ENCODE measurements at regions not wholly inside any gene's neighbourhood (a gene's known extent, or its start where the extent isn't known, plus 50 kb on each side); places are given as distances from the start of the nearest gene placed in this dataset.

GRCh38 chr1:14233510-14233909, 365.0 kb upstream of the KAZN start:
- Histone ChIP-seq H3K36me3 (ENCODE audit: control insufficient read depth, insufficient read depth, low read length) (no peaks in the 10 kb centered on the region), H3K9ac (no peak overlapping the region), H3K4me2 (ENCODE audit: low read length) (no peak overlapping the region), H3K9me3 (ENCODE audit: control insufficient read depth, low read length) (no peaks in the 10 kb centered on the region), H3K27me3 (ENCODE audit: control insufficient read depth, insufficient read depth, low read length) (no peaks in the 10 kb centered on the region), H3K79me2 (no peaks in the 10 kb centered on the region), H3K4me1 (no peaks in the 10 kb centered on the region), H3K27ac (no peak overlapping the region), H3K4me3 (ENCODE audit: low read depth, low read length) (no peak overlapping the region), H2AFZ (no peak overlapping the region)
- TF ChIP-seq CTCF (IDR thresholded peaks at IDR 0.05), result no peak

DNA sequence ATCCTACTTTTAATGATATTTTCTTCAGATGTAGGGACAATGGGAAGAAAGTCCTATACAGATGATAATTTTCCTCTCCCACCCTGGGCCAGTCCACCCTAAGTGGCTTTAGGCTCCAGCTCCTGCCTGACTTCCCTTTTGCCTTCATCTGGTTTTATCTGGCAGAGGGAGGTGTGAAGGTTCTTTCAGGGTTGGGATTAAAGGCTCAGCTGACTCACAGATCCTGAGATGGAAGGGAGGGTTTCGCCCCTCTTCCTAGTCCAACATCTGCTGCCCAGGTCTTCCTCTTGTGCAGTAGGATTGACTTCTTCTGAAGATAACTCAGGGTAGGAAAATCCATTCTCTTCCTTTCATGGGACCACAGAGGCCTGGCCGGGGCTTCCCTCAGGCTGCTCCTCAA, 362.4 kb upstream of the KAZN start:
- Histone ChIP-seq H3K27me3 (ENCODE audit: control insufficient read depth, insufficient read depth, low read length) (no peaks in the 10 kb centered on the region), H3K36me3 (ENCODE audit: control insufficient read depth, insufficient read depth, low read length) (no peaks in the 10 kb centered on the region), H3K9me3 (ENCODE audit: control insufficient read depth, low read length) (no peaks in the 10 kb centered on the region), H3K9ac (no peak overlapping the region), H3K4me3 (ENCODE audit: low read depth, low read length) (no peak overlapping the region), H3K4me2 (ENCODE audit: low read length) (no peak overlapping the region), H3K4me1 (no peaks in the 10 kb centered on the region), H2AFZ (no peak overlapping the region), H3K79me2 (no peaks in the 10 kb centered on the region), H3K27ac (no peak overlapping the region)
- no peak for TF ChIP-seq CTCF (IDR thresholded peaks at IDR 0.05)

GRCh38 chr1:14238472-14239307, 359.8 kb upstream of the KAZN start:
- Histone ChIP-seq H3K79me2 (no peaks in the 10 kb centered on the region), H3K4me1 (no peaks in the 10 kb centered on the region), H3K27ac (no peak overlapping the region), H3K9me3 (ENCODE audit: control insufficient read depth, low read length) (no peaks in the 10 kb centered on the region), H3K9ac (no peak overlapping the region), H3K4me2 (ENCODE audit: low read length) (no peak overlapping the region), H2AFZ (no peak overlapping the region), H3K4me3 (ENCODE audit: low read depth, low read length) (no peak overlapping the region), H3K36me3 (ENCODE audit: control insufficient read depth, insufficient read depth, low read length) (no peaks in the 10 kb centered on the region), H3K27me3 (ENCODE audit: control insufficient read depth, insufficient read depth, low read length) (no peaks in the 10 kb centered on the region)
- no peak for TF ChIP-seq CTCF (IDR thresholded peaks at IDR 0.05)

- no peaks in the 10 kb centered on the region for H3K9me3 ChIP-seq (ENCODE audit: control insufficient read depth, low read length)
- no peaks in the 10 kb centered on the region for H3K4me1 ChIP-seq
- H3K27me3 ChIP-seq (ENCODE audit: control insufficient read depth, insufficient read depth, low read length), result no peaks in the 10 kb centered on the region
- TF ChIP-seq CTCF (IDR thresholded peaks at IDR 0.05), result no peak
- no peak overlapping the region for H3K9ac ChIP-seq
- H3K4me2 ChIP-seq (ENCODE audit: low read length), result no peak overlapping the region
- no peaks in the 10 kb centered on the region for H3K36me3 ChIP-seq (ENCODE audit: control insufficient read depth, insufficient read depth, low read length)
- H3K79me2 ChIP-seq, result no peaks in the 10 kb centered on the region
- no peak overlapping the region for H3K4me3 ChIP-seq (ENCODE audit: low read depth, low read length)
- no peak overlapping the region for H2AFZ ChIP-seq
- H3K27ac ChIP-seq, result no peak overlapping the region
These were observed 358.2 kb upstream of the KAZN start for GRCh38 chr1:14240265-14240664.

- Histone ChIP-seq H2AFZ (no peak overlapping the region), H3K4me2 (ENCODE audit: low read length) (no peak overlapping the region), H3K4me1 (no peaks in the 10 kb centered on the region), H3K36me3 (ENCODE audit: control insufficient read depth, insufficient read depth, low read length) (no peaks in the 10 kb centered on the region), H3K9ac (no peak overlapping the region), H3K9me3 (ENCODE audit: control insufficient read depth, low read length) (no peaks in the 10 kb centered on the region), H3K79me2 (no peaks in the 10 kb centered on the region), H3K27me3 (ENCODE audit: control insufficient read depth, insufficient read depth, low read length) (no peaks in the 10 kb centered on the region), H3K27ac (no peak overlapping the region), H3K4me3 (ENCODE audit: low read depth, low read length) (no peak overlapping the region)
- no peak for TF ChIP-seq CTCF (IDR thresholded peaks at IDR 0.05)
These were observed 356.4 kb upstream of the KAZN start for GRCh38 chr1:14242123-14242522.

Measured in parathyroid adenoma (tissue), 2 donors.